Right lobe of liver (tissue), 1 donor: ENCODE measurements at regions not wholly inside any gene's neighbourhood (a gene's known extent, or its start where the extent isn't known, plus 50 kb on each side); places are given as distances from the start of the nearest gene placed in this dataset.

ENCODE experiments used
- small RNA-seq, 2 experiments: library from RNA; depleted of rRNA; stranded (forward); fragments of <200 nt; gene quantifications; one replicate each; pipeline ENCODE3, GENCODE V24; 2016

Small RNA genes lying in the stretch of these regions (small RNA-seq; reads per million reads assigned to genes)
- gene RNU6-133P, result 0 reads per million in 2 experiments
